ENCODE measurements at regions not wholly inside any gene's neighbourhood (a gene's known extent, or its start where the extent isn't known, plus 50 kb on each side); places are given as distances from the start of the nearest gene placed in this dataset.

GRCh38 chr7:155985518-155986250 is 173.4 kb upstream of the SHH start:
- Mint-ChIP-seq H3K4me1 (no peaks in the 10 kb centered on the region), H3K27me3 (ENCODE audit: insufficient read depth, low read depth, poor library complexity) (no peaks in the 10 kb centered on the region), H3K27ac (no peak overlapping the region), H3K9me3 (peaks cover 19% of the 10 kb centered on the region), H3K36me3 (ENCODE audit: low read depth) (no peaks in the 10 kb centered on the region; the same call in 2 of the 3 replicates), H3K4me3 (no peak overlapping the region)
- H3K27me3 ChIP-seq (ENCODE audit: insufficient read depth), result no peaks in the 10 kb centered on the region
- H3K4me2 ChIP-seq, result no peak overlapping the region
- H3K9me2 ChIP-seq (ENCODE audit: insufficient read depth), result no peaks in the 10 kb centered on the region
- TF ChIP-seq EZH2 (IDR thresholded peaks at IDR 0.05; ENCODE audit: low read depth, unreplicated experiment) (no peak), CTCF (conservative IDR thresholded peaks at IDR 0.05; ENCODE audit: low read depth in 2 of 2) (no peak), ZNF462 (CRISPR knock-in tag; IDR thresholded peaks at IDR 0.05) (no peak), NANOG (IDR thresholded peaks at IDR 0.05; ENCODE audit: borderline replicate concordance) (no peak), JUNB (IDR thresholded peaks at IDR 0.05; ENCODE audit: unreplicated experiment) (no peak), EZH2phosphoT487 (IDR thresholded peaks at IDR 0.05; ENCODE audit: unreplicated experiment) (no peak), ZNF114 (CRISPR knock-in tag; IDR thresholded peaks at IDR 0.05) (no peak), POLR2AphosphoS5 (IDR thresholded peaks at IDR 0.05; ENCODE audit: low read depth) (no peak), ZNF331 (CRISPR knock-in tag; IDR thresholded peaks at IDR 0.05; ENCODE audit: low read depth) (no peak), CREB1 (CRISPR knock-in tag; IDR thresholded peaks at IDR 0.05; ENCODE audit: low read depth) (no peak), STAT1 (IDR thresholded peaks at IDR 0.05; ENCODE audit: unreplicated experiment) (no peak), ETS1 (IDR thresholded peaks at IDR 0.05) (no peak), REST (IDR thresholded peaks at IDR 0.05; ENCODE audit: unreplicated experiment) (no peak)
- no peaks in the 10 kb centered on the region for H4K20me1 ChIP-seq (replicated peaks; ENCODE audit: insufficient read depth)
- no peak overlapping the region for H2AFZ ChIP-seq
- no peak for ATAC-seq
- no peak overlapping the region for H3K27ac ChIP-seq (ENCODE audit: low read depth)
- no peaks in the 10 kb centered on the region for H3F3A ChIP-seq (replicated peaks; ENCODE audit: low read depth)
- H3K79me2 ChIP-seq (replicated peaks; ENCODE audit: insufficient read depth), result no peaks in the 10 kb centered on the region
- no peaks in the 10 kb centered on the region for H3K4me1 ChIP-seq (ENCODE audit: insufficient read depth)
- no peak overlapping the region for H3K4me3 ChIP-seq
- DNase-seq (ENCODE audit: low spot score), result no peak
- H3K36me3 ChIP-seq (ENCODE audit: insufficient read depth), result no peaks in the 10 kb centered on the region

All from GM23338 (cell line).